Left colon (tissue), 2 donors: ENCODE measurements at regions not wholly inside any gene's neighbourhood (a gene's known extent, or its start where the extent isn't known, plus 50 kb on each side); places are given as distances from the start of the nearest gene placed in this dataset.
A peak's percentile ranks its signal among the peaks of the same experiment; 100 is the strongest.

Experiments
- ATAC-seq: fragments of 200-7000 bp; cut with Tn5 transposase; one replicate; pipeline ENCODE4 v1.9.1; 2020; ENCODE audit warnings: mild to moderate bottlenecking, moderate library complexity
- DNase-seq, 2 donors: peaks; one replicate each; pipeline ENCODE4 v3.0.0-alpha.2; 2020
- intact Hi-C, 2 donors: fragments of 100-400 bp; cut with DNase I in 1 of 2; cut with micrococcal nuclease in 1 of 2; formaldehyde crosslinking; loops; one replicate each; pipeline versions ENCODE4 v1.11.2 to v1.14.0; 2022; cut with DNase I, micrococcal nuclease
- donor health status: DM: no; HTN: no; CAD: no.
- donor health status: DM: yes; HTN: yes; CAD: no.

DNA sequence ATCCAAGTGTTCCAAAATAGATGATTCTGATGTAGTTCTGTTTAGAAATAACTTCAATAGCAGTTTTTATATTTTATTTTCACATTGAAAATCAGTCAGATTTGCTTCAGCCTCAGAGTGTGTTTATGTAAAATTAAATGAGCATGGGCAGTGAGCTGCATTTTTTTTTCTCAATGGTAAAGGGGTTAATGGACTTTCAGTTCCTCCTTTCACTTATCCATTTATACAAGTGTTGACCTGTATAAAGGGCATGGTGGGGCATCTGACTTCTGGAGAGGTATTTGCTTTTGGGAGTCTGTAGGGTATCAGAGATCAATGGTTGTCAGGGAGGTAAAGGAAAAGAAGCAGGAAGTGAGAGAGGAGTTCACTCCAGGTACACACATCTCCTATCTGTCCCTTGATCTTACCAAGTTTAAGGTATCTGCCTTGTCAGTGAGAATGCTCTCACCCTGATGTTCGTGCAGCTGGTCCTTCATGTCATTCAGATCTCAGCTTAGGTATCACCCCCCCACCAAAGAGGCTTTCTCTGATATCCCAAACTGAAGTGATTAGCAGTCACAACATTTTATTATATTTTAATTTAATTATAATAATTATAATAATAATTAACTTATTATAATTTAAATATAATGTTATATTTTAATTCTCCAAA is 181.6 kb upstream of the LMNTD1 start:
- DNase-seq (no peak), ATAC-seq (no peak)
- intact Hi-C loops: no loop called here

- no peak for DNase-seq
- intact Hi-C loops: no loop called here
These were observed 187.5 kb upstream of the LMNTD1 start for GRCh38 chr12:25740617-25741016.

DNA sequence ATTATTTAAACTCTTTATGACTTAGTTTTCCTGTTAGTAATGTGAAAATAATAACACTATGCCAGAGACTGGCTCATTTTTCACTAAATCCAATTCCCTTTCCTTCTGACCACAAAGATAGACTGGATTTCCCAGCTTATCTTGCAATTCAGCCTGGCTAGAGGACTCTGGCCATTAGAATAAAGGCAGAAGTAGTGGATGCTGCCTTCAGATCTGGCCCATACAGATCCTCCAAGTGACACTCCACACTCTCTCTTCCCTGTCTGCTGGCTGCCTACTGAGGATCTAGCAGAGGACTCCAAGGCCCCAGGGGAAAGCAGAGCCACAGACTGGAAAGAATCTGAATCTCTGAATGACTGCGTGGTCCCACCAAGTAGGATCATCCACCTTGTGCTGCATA is 188.8 kb upstream of the LMNTD1 start:
- no peak for DNase-seq
- intact Hi-C loops: no loop called here
- ATAC-seq: no peak

More at GRCh38 chr12:25740617-25741016, 187.5 kb upstream of the LMNTD1 start:
- no peak for ATAC-seq

DNA sequence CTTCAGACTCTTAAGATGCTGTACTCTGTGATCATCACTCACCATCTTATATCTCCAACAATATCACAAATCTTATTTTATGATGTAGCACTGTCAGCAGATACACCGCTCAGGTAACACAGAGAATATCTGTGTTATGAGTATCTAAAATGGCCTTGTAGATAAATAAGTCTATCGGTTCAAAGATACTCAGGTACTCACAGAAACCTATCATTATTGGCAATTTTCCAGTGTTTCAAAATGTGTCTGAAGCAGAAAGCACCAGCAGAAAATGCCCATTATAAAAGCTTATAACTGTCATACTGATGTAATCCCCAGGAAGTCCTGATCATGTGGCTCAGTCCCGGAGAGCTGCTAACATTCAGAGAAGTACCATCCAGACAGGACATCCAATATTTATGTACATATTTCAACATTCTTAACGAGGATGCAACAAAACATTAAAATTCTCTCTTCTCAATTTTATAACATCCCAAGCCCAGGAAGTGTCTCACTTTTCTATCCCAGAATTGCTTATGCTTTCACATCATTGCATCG is 190.7 kb upstream of the LMNTD1 start:
- ATAC-seq (no peak), DNase-seq (no peak)
- intact Hi-C loops: no loop called here

DNA sequence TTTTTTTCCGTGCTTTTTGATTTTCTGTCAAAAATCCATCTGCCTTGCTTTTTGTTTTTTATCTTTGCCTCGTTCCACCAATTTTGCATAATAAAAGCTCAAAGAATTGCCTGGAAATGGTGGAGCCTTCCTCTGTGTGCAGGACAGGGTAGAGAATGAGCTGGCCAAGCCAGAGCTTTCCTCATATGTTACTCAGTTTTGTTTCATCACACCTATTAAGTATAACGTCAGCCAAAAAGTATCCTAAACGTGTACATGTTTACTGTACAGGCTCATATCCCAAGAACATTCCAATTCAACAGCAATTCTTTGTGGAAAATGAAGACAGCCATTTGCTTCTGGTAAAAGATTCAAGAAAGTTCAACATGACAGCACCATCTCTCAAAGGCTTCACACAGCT is 191.2 kb upstream of the LMNTD1 start:
- no peak for ATAC-seq
- no peak for DNase-seq
- intact Hi-C loops: no loop called here

GRCh38 chr12:25745281-25745680 is 192.2 kb upstream of the LMNTD1 start:
- intact Hi-C loops: no loop called here
- DNase-seq (no peak), ATAC-seq (no peak)

DNA sequence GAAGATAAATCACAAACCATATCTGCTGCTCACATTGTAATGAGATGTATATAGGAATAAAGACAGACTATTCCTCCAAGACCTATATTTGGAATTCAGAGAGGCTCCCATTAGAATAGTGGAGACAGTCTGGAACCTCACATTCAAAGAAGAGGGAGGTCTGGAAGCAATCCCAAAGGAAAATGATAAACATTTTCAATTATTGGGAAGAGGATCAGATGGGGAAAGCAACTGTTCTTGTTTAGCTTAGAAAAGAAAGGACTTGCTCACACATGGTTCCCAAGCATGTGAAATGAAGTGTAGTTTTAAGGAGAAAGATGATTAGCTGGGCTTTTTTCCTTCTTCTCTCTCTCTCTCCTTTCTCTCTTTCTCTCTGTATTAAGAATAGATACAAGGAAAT is 193.0 kb upstream of the LMNTD1 start:
- intact Hi-C loops: no loop called here
- no peak for ATAC-seq
- no peak for DNase-seq

GRCh38 chr12:25752710-25753309 is 199.7 kb upstream of the LMNTD1 start:
- ATAC-seq (no peak), DNase-seq (no peak)
- intact Hi-C loops: no loop called here

GRCh38 chr12:25755136-25755970 is 202.3 kb upstream of the LMNTD1 start:
- intact Hi-C loops: no loop called here
- DNase-seq (no peak), ATAC-seq (no peak)

GRCh38 chr12:25755971-25756260 is 202.6 kb upstream of the RASSF8 start:
- intact Hi-C loops: no loop called here
- ATAC-seq: peak; percentile 45
- no peak for DNase-seq

GRCh38 chr12:25757037-25757665 is 201.3 kb upstream of the RASSF8 start:
- DNase-seq: peak in 1 of 2 donors; percentile 6
- peak; percentile 75 for ATAC-seq
- intact Hi-C loops: no loop called here

GRCh38 chr12:25759752-25760151 is 198.7 kb upstream of the RASSF8 start:
- DNase-seq (no peak), ATAC-seq (no peak)
- intact Hi-C loops: no loop called here

DNA sequence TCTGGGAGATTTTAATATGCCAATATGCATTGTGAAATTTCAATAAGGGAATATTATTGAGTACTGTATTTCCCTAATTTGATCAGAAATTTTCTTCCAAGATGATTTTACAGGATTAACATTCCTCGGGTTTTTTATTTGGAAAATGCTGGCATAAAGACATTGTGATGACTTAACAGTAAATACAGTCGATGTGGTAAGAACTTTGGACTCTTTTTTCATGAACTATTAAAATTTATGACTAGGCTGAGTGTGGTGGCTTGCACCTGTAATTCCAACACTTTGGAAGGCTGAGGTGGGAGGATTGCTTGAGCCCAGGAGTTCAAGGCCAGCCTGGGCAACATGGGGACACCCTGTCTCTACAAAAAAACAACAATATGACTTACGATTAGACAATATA is 197.1 kb upstream of the RASSF8 start:
- intact Hi-C loops: no loop called here
- DNase-seq (no peak), ATAC-seq (peak; percentile 89)

GRCh38 chr12:25764409-25764808 is 194.1 kb upstream of the RASSF8 start:
- intact Hi-C loops: no loop called here

GRCh38 chr12:25764892-25765291 is 193.6 kb upstream of the RASSF8 start:
- DNase-seq: no peak
- ATAC-seq: no peak
- intact Hi-C loops: no loop called here

More at GRCh38 chr12:25764409-25764808, 194.1 kb upstream of the RASSF8 start:
- ATAC-seq: no peak
- DNase-seq: no peak

DNA sequence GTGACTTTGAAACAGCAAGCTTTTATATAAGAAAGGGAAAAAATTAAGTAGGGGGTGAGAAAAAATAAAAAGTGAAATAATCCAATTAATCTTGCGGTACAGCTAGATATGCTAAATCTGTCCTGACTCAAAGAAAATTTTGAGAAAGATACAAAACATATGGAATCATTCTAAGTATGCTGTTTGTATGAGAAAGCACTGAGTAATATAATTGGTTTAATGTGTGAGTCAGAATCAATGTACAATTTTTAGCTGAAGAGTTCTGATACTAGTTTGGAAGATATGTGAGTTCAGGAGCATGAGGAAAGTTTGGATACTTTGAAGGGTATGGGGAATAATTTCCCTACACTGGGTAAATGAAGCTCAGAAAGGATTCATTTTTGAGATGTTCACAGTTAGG is 190.9 kb upstream of the RASSF8 start:
- ATAC-seq (no peak), DNase-seq (no peak)
- intact Hi-C loops: no loop called here

GRCh38 chr12:25768151-25768550 is 190.3 kb upstream of the RASSF8 start:
- intact Hi-C loops: no loop called here
- no peak for ATAC-seq
- DNase-seq: no peak

- no peak for DNase-seq
- intact Hi-C loops: no loop called here
- ATAC-seq: peak; percentile 50
These were observed 189.2 kb upstream of the RASSF8 start for GRCh38 chr12:25769082-25769945.

- no peak for DNase-seq
- no peak for ATAC-seq
- intact Hi-C loops: no loop called here
These were observed 187.4 kb upstream of the RASSF8 start for GRCh38 chr12:25771041-25771440.
